ENCODE measurements at regions not wholly inside any gene's neighbourhood (a gene's known extent, or its start where the extent isn't known, plus 50 kb on each side); places are given as distances from the start of the nearest gene placed in this dataset.

GRCh38 chr1:5711079-5711478, 281.1 kb downstream of the NPHP4 start:
- DNase-seq (no peak), ATAC-seq (no peak)
- no peaks in the 10 kb centered on the region for H3K4me1 Mint-ChIP-seq (ENCODE audit: low read depth)
- H3K27me3 Mint-ChIP-seq (ENCODE audit: low read depth), result peaks cover 4% of the 10 kb centered on the region
- no peaks in the 10 kb centered on the region for H3K36me3 Mint-ChIP-seq (ENCODE audit: insufficient read depth)
- no peak overlapping the region for H3K4me3 Mint-ChIP-seq
- peaks cover 3% of the 10 kb centered on the region for H3K9me3 Mint-ChIP-seq

DNA sequence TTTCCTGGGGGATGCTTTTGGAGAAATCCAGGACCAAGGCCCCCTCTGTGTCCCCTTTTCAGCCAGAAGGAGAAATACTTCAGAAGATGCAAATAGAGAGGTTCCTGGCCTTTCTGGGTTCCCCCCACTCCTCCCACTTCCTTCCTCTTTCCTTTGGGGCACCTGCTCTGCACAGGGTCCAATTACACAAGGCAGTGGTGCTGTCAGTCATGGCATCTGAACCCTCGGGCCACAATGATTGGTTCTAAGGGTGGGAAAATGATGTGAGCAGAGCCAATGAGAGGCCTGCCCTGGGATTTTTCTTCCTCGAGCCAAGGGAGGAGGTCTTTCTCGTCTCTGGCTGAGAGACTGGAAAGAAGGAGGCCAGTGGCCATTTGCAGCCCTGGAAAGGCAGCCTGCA, 282.2 kb downstream of the NPHP4 start:
- no peak for DNase-seq
- Mint-ChIP-seq H3K4me3 (no peak overlapping the region), H3K36me3 (ENCODE audit: insufficient read depth) (no peaks in the 10 kb centered on the region)

GRCh38 chr1:5709461-5709975, 282.7 kb downstream of the NPHP4 start:
- H3K4me1 Mint-ChIP-seq (ENCODE audit: low read depth), result no peaks in the 10 kb centered on the region
- no peaks in the 10 kb centered on the region for H3K36me3 Mint-ChIP-seq (ENCODE audit: insufficient read depth)
- peaks cover 2% of the 10 kb centered on the region for H3K27me3 Mint-ChIP-seq (ENCODE audit: low read depth)
- ATAC-seq, result no peak
- DNase-seq, result no peak
- H3K4me3 Mint-ChIP-seq, result no peak overlapping the region
- peaks cover 2% of the 10 kb centered on the region for H3K9me3 Mint-ChIP-seq

More for the DNA sequence above, 282.2 kb downstream of the NPHP4 start:
- Mint-ChIP-seq H3K27me3 (ENCODE audit: low read depth) (peaks cover 2% of the 10 kb centered on the region), H3K4me1 (ENCODE audit: low read depth) (no peaks in the 10 kb centered on the region), H3K9me3 (peaks cover 3% of the 10 kb centered on the region)
- ATAC-seq, result no peak

DNA sequence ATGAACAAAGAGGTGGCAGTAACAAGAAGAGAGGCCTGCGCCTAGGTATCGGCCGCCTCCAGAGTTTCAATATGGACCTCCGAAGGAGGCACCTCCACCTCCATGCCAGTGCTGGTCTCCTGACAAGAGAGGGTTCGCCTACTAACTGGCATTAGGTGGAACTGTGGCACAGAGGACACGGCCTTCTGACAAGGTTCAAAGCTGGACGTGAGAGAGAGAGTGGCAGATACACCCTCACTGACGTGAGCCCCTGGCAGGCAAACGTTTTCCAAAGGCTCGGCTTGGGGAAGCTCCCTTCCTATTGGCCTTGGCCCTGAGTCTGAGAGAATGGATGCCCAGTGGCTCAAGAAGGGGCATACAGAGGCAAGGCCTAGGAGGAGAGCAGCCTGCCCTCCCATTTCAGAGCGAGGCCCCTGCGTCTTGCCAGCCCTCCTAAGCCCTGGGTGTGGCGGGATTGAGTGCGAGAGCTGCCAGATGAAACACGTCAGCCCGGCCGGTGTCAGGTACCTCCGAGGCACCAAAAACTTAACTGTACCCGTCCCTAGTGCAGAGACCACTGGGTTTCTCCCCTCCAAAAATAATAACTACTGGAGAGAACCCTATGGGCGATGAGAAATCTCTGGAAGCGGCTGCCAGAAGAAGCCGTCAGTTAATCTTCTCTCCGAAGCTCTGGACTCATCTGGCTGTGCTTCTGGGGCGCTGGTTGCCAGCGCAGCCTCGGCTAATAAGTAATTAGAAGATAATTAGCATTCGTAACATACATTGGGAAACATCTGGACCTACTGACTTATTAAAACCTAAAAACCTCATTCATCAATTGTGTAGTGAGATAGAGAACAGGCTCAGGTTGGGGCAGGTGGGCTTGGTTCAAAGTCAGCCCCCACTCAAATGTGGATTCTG, 283.6 kb downstream of the NPHP4 start:
- DNase-seq (no peak), ATAC-seq (no peak)
- H3K27me3 Mint-ChIP-seq (ENCODE audit: low read depth), result peaks cover 2% of the 10 kb centered on the region
- H3K4me1 Mint-ChIP-seq (ENCODE audit: low read depth), result no peaks in the 10 kb centered on the region
- no peak overlapping the region for H3K4me3 Mint-ChIP-seq
- H3K36me3 Mint-ChIP-seq (ENCODE audit: insufficient read depth), result no peaks in the 10 kb centered on the region
- H3K9me3 Mint-ChIP-seq, result no peaks in the 10 kb centered on the region

GRCh38 chr1:5707566-5708345, 284.5 kb downstream of the NPHP4 start:
- H3K36me3 Mint-ChIP-seq (ENCODE audit: insufficient read depth), result no peaks in the 10 kb centered on the region
- no peak for ATAC-seq
- H3K9me3 Mint-ChIP-seq, result no peaks in the 10 kb centered on the region
- no peak for DNase-seq
- H3K4me3 Mint-ChIP-seq, result no peak overlapping the region
- H3K27me3 Mint-ChIP-seq (ENCODE audit: low read depth), result peaks cover 2% of the 10 kb centered on the region
- H3K4me1 Mint-ChIP-seq (ENCODE audit: low read depth), result no peaks in the 10 kb centered on the region

DNA sequence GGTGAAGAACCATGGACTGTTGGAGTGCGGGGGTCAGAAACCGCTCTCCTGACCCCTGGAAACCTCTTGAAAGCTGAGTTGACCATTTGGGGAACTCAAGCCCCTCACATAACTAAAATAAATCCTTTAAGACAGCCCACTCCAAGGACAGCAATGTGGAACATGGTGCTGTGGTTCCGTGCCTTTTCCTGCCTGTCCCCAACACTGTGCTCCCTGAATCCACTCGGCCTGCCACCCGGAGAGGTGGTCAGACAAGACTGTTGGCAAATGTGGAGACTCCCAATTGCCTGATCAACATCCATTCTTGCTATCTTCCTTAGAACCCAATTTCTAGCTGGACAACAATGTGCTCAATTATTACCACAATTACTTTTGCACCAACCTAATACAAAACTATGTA, 286.0 kb downstream of the NPHP4 start:
- Mint-ChIP-seq H3K4me1 (ENCODE audit: low read depth) (no peaks in the 10 kb centered on the region), H3K4me3 (no peak overlapping the region), H3K27me3 (ENCODE audit: low read depth) (peaks cover 2% of the 10 kb centered on the region), H3K36me3 (ENCODE audit: insufficient read depth) (no peaks in the 10 kb centered on the region), H3K9me3 (no peaks in the 10 kb centered on the region)
- ATAC-seq (no peak), DNase-seq (no peak)

- Mint-ChIP-seq H3K27me3 (ENCODE audit: low read depth) (peaks cover 2% of the 10 kb centered on the region), H3K36me3 (ENCODE audit: insufficient read depth) (no peaks in the 10 kb centered on the region), H3K4me1 (ENCODE audit: low read depth) (no peaks in the 10 kb centered on the region), H3K9me3 (no peaks in the 10 kb centered on the region), H3K4me3 (no peak overlapping the region)
- no peak for DNase-seq
- ATAC-seq, result no peak
Observed at GRCh38 chr1:5705751-5706150, 286.5 kb downstream of the NPHP4 start.

DNA sequence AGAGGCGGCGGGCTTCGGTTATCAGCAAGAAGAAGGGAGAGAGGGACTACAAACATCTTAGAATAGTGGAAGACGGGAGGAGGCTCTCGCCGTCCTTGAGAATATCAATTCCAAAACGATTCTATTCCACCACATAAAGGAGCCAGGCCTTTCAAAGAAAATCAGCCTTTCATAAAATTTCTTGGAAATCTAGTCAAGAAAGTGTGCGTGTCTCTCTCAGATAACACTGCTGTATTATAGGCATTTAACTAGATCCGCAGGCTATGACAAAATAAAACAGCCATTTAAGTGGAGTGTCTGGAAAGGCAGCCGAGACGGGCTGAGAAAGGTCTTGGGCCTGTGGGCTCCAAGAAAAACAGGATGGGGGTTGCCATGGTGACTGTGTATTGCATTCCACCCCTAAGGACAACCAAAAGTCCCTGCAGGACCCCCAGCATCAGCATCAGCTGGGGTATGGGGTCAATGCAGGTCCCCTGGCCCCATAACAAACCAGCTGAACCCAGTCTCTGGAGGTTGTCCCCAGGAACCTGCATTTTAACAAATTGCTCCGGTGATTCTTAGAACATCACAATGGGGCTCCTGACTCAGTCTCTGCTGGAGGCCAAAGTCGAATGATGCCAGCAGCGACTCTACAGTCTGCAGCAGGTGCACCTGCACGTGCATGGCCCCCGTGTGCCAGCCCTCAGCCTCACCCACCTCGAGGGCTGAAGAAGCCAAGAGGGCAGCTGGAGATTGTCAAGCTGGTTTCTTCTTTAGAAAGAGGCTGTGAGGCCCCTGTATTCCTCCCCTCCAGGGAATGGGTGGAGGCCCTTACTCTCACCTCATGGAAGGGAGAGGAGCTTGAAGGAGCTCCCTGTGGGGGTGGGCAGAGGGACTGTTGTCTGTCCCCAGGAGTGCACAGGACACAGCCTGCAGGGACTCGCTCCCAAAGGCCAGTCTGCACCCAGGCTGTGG, 287.4 kb downstream of the NPHP4 start:
- Mint-ChIP-seq H3K4me3 (no peak overlapping the region), H3K27me3 (ENCODE audit: low read depth) (peaks cover 2% of the 10 kb centered on the region), H3K9me3 (no peaks in the 10 kb centered on the region), H3K36me3 (ENCODE audit: insufficient read depth) (no peaks in the 10 kb centered on the region), H3K4me1 (ENCODE audit: low read depth) (no peaks in the 10 kb centered on the region)
- DNase-seq, result no peak
- ATAC-seq, result no peak

DNA sequence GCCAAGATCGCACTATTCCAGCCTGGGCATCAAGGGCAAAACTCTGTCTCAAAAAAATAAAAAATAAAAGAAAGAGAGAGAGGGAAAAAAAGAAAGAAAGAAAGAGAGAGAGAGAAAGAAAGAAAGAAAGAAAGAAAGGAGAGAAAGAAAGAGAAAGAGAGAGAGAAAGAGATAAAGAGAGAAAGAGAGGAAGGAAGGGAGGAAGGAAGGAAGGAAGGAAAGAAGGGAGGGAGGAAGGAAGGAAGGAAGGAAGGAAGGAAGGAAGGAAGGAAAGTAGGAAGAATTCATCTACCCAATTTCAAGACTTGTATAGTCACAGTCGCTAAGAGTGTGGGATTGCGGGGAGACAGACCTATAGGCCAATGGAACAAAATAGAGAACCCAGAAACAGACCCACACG, 290.6 kb downstream of the NPHP4 start:
- Mint-ChIP-seq H3K27me3 (ENCODE audit: low read depth) (peaks cover 4% of the 10 kb centered on the region), H3K4me3 (no peak overlapping the region), H3K9me3 (no peaks in the 10 kb centered on the region), H3K36me3 (ENCODE audit: insufficient read depth) (no peaks in the 10 kb centered on the region), H3K4me1 (ENCODE audit: low read depth) (no peaks in the 10 kb centered on the region)
- ATAC-seq, result no peak
- DNase-seq, result no peak

DNA sequence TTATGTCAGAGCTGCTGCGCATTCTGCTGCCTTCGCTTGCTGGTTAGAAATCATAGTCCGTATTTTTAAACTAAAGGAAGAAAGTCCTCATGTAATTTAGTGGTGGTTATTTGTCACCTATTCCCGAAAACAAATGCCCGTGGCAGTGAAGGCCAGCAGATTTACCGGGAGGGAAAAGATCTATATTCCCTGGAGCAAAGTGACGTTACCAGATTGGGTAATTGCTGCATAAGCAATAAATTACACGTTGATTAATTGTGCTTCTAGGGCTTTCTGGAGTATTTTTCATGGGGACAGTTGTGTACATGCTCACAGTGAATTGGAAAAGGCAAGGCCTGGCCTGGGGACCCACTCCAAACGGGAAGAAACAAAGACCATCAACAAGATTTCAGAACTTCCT, 298.7 kb downstream of the NPHP4 start:
- Mint-ChIP-seq H3K4me3 (no peak overlapping the region), H3K9me3 (no peaks in the 10 kb centered on the region), H3K27me3 (ENCODE audit: low read depth) (peaks cover 31% of the 10 kb centered on the region), H3K36me3 (ENCODE audit: insufficient read depth) (no peaks in the 10 kb centered on the region), H3K4me1 (ENCODE audit: low read depth) (no peaks in the 10 kb centered on the region)
- no peak for ATAC-seq
- DNase-seq, result no peak

DNA sequence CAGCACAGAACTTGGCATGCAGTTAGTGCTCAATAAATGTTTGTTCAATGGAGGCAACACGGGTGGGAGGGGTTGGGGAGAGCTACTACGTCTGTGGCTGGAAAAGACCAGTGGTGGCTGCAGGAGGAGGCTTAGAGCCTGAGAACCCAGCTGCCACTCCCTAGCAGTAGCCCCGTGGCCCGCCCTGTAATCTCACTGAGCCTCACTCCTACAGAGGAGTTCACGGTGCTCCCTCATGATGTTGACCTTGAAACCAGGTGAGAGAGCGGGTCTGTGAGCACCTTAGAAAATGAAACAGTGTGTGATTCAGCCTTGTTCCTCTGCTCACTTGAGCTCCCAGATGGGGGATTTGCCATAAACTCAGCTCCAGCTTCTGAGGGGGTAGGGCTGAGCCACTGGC, 299.6 kb downstream of the NPHP4 start:
- Mint-ChIP-seq H3K4me1 (ENCODE audit: low read depth) (no peaks in the 10 kb centered on the region), H3K4me3 (no peak overlapping the region), H3K27me3 (ENCODE audit: low read depth) (peaks cover 33% of the 10 kb centered on the region), H3K9me3 (no peaks in the 10 kb centered on the region), H3K36me3 (ENCODE audit: insufficient read depth) (no peaks in the 10 kb centered on the region)
- DNase-seq (no peak), ATAC-seq (no peak)

GRCh38 chr1:5691795-5692509, 300.3 kb downstream of the NPHP4 start:
- H3K27me3 Mint-ChIP-seq (ENCODE audit: low read depth), result peaks cover 33% of the 10 kb centered on the region
- no peaks in the 10 kb centered on the region for H3K4me1 Mint-ChIP-seq (ENCODE audit: low read depth)

DNA sequence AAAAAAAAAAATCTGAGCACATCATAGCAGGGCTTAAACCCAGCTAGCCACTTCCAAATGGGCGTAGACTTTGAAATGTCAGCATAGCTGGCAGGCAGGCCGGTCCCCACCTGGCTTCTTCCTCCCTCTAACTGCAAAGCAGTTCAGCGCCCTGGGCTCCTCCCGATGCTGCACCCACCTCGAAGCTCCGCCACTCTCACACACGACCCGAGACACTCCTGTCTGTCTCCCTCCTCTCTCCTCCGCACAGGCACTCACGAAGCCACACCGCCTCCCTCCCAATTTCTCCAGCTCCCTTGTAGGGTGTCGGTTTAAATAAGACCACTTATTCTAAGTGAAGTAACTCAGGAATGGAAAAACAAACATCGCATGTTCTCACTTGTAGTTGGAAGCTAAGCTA, 301.3 kb downstream of the NPHP4 start:
- H3K27me3 Mint-ChIP-seq (ENCODE audit: low read depth), result peaks cover 35% of the 10 kb centered on the region
- ATAC-seq (no peak), DNase-seq (no peak)
- H3K9me3 Mint-ChIP-seq, result no peaks in the 10 kb centered on the region
- H3K4me3 Mint-ChIP-seq, result no peak overlapping the region
- H3K36me3 Mint-ChIP-seq (ENCODE audit: insufficient read depth), result no peaks in the 10 kb centered on the region
- H3K4me1 Mint-ChIP-seq (ENCODE audit: low read depth), result no peaks in the 10 kb centered on the region

More at GRCh38 chr1:5691795-5692509, 300.3 kb downstream of the NPHP4 start:
- DNase-seq (no peak), ATAC-seq (no peak)
- Mint-ChIP-seq H3K4me3 (no peak overlapping the region), H3K9me3 (no peaks in the 10 kb centered on the region), H3K36me3 (ENCODE audit: insufficient read depth) (no peaks in the 10 kb centered on the region)

All from activated T-cell treated with anti-CD3 and anti-CD28 coated beads, Interleukin-2, amount 50 U/mL, for 4 hours (primary cell).